ENCODE measurements at regions not wholly inside any gene's neighbourhood (a gene's known extent, or its start where the extent isn't known, plus 50 kb on each side); places are given as distances from the start of the nearest gene placed in this dataset.

- no peak for TF ChIP-seq CTCF (conservative IDR thresholded peaks at IDR 0.05; ENCODE audit: low read depth, low read length)
- TF ChIP-seq EZH2 (IDR thresholded peaks at IDR 0.05; ENCODE audit: borderline replicate concordance, low read depth, low read length, poor library complexity, severe bottlenecking) = no peak
- POLR2A ChIA-PET (ENCODE audit: low non-redundant PET) = no interaction called here
- Histone ChIP-seq H3K27me3 (replicated peaks; ENCODE audit: insufficient read depth, low read depth, low read length, poor library complexity) (no peaks in the 10 kb centered on the region), H3K4me1 (ENCODE audit: insufficient read depth, low read length, poor library complexity, severe bottlenecking) (no peaks in the 10 kb centered on the region), H3K27ac (ENCODE audit: low read depth, low read length, poor library complexity, severe bottlenecking) (no peak overlapping the region), H3K36me3 (ENCODE audit: insufficient read depth, low read length, poor library complexity, severe bottlenecking) (no peaks in the 10 kb centered on the region), H3K4me3 (ENCODE audit: low read depth, low read length, poor library complexity, severe bottlenecking) (no peak overlapping the region), H3K9me3 (ENCODE audit: low read depth, low read length, poor library complexity, severe bottlenecking) (no peaks in the 10 kb centered on the region)
- intact Hi-C loops (cut with micrococcal nuclease; ENCODE audit: unreplicated experiment) = no loop called here
- DNase-seq (ENCODE audit: low spot score) = no peak
- CTCF ChIA-PET = no interaction called here
- BruUV-seq (replicated peaks) = no TSS peak
Measured at GRCh38 chr18:45444040-45444439, 171.2 kb upstream of the SLC14A2 start.

- intact Hi-C loops (cut with micrococcal nuclease; ENCODE audit: unreplicated experiment) = no loop called here
- no peaks in the 10 kb centered on the region for H3K36me3 ChIP-seq (ENCODE audit: insufficient read depth, low read length, poor library complexity, severe bottlenecking)
- no TSS peak for BruUV-seq (replicated peaks)
- no peak for DNase-seq (ENCODE audit: low spot score)
- ChIA-PET POLR2A (ENCODE audit: low non-redundant PET) (no interaction called here), CTCF (no interaction called here)
- H3K27ac ChIP-seq (ENCODE audit: low read depth, low read length, poor library complexity, severe bottlenecking) = no peak overlapping the region
- TF ChIP-seq EZH2 (IDR thresholded peaks at IDR 0.05; ENCODE audit: borderline replicate concordance, low read depth, low read length, poor library complexity, severe bottlenecking) (no peak), CTCF (conservative IDR thresholded peaks at IDR 0.05; ENCODE audit: low read depth, low read length) (no peak)
- no peak overlapping the region for H3K4me3 ChIP-seq (ENCODE audit: low read depth, low read length, poor library complexity, severe bottlenecking)
- H3K4me1 ChIP-seq (ENCODE audit: insufficient read depth, low read length, poor library complexity, severe bottlenecking) = no peaks in the 10 kb centered on the region
- H3K27me3 ChIP-seq (replicated peaks; ENCODE audit: insufficient read depth, low read depth, low read length, poor library complexity) = no peaks in the 10 kb centered on the region
- H3K9me3 ChIP-seq (ENCODE audit: low read depth, low read length, poor library complexity, severe bottlenecking) = no peaks in the 10 kb centered on the region
Measured at GRCh38 chr18:45447355-45448265, 167.7 kb upstream of the SLC14A2 start.

GRCh38 chr18:45448871-45449270 is 166.4 kb upstream of the SLC14A2 start:
- ChIA-PET CTCF (no interaction called here), POLR2A (ENCODE audit: low non-redundant PET) (no interaction called here)
- Histone ChIP-seq H3K4me1 (ENCODE audit: insufficient read depth, low read length, poor library complexity, severe bottlenecking) (no peaks in the 10 kb centered on the region), H3K36me3 (ENCODE audit: insufficient read depth, low read length, poor library complexity, severe bottlenecking) (no peaks in the 10 kb centered on the region), H3K9me3 (ENCODE audit: low read depth, low read length, poor library complexity, severe bottlenecking) (no peaks in the 10 kb centered on the region), H3K4me3 (ENCODE audit: low read depth, low read length, poor library complexity, severe bottlenecking) (no peak overlapping the region), H3K27ac (ENCODE audit: low read depth, low read length, poor library complexity, severe bottlenecking) (no peak overlapping the region), H3K27me3 (replicated peaks; ENCODE audit: insufficient read depth, low read depth, low read length, poor library complexity) (no peaks in the 10 kb centered on the region)
- intact Hi-C loops (cut with micrococcal nuclease; ENCODE audit: unreplicated experiment) = no loop called here
- TF ChIP-seq CTCF (conservative IDR thresholded peaks at IDR 0.05; ENCODE audit: low read depth, low read length) = no peak
- no peak for DNase-seq (ENCODE audit: low spot score)
- BruUV-seq (replicated peaks) = no TSS peak

Measured in A673 (cell line).